ENCODE measurements at regions not wholly inside any gene's neighbourhood (a gene's known extent, or its start where the extent isn't known, plus 50 kb on each side); places are given as distances from the start of the nearest gene placed in this dataset.

DNA sequence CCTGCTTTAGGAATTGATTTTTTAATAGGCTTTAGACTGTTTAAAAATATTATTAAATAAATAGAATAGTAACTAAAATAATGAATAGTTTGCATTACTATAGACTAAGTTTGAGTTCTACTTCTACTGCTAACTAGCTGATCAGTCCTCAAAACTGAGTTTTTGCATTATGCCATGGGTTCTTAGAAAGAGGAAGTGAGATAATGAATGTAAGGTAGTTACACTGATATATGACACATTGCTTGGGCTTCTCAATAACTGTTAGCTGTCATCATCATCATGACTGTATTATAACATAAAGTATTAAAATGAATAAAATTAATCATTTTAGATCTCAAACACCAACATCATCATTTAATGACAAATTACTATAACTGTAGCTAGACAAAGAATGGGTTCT lies 949.7 kb downstream of the TRHDE start:
- no peak for TF ChIP-seq POLR2A (IDR thresholded peaks at IDR 0.05)
- TF ChIP-seq, protein P1, sequence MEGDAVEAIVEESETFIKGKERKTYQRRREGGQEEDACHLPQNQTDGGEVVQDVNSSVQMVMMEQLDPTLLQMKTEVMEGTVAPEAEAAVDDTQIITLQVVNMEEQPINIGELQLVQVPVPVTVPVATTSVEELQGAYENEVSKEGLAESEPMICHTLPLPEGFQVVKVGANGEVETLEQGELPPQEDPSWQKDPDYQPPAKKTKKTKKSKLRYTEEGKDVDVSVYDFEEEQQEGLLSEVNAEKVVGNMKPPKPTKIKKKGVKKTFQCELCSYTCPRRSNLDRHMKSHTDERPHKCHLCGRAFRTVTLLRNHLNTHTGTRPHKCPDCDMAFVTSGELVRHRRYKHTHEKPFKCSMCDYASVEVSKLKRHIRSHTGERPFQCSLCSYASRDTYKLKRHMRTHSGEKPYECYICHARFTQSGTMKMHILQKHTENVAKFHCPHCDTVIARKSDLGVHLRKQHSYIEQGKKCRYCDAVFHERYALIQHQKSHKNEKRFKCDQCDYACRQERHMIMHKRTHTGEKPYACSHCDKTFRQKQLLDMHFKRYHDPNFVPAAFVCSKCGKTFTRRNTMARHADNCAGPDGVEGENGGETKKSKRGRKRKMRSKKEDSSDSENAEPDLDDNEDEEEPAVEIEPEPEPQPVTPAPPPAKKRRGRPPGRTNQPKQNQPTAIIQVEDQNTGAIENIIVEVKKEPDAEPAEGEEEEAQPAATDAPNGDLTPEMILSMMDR (IDR thresholded peaks at IDR 0.05), result no peak

Data from testis (tissue), 2 donors.